ENCODE measurements at regions not wholly inside any gene's neighbourhood (a gene's known extent, or its start where the extent isn't known, plus 50 kb on each side); places are given as distances from the start of the nearest gene placed in this dataset.
"Not testable (repeated sequence)": the region's sequence is repeated elsewhere in the genome, so short reads cannot be mapped to it uniquely, and the experiment has no call there.

- DNase-seq (ENCODE audit: low read depth in 1 of 2, low spot score in 1 of 2) = no peak
- no peaks in the 10 kb centered on the region for H3K27me3 ChIP-seq (ENCODE audit: insufficient read depth, poor library complexity, severe bottlenecking)
- no peak overlapping the region for H3K4me3 ChIP-seq (replicated peaks; ENCODE audit: insufficient read depth, low read length)
- H3K27ac ChIP-seq (replicated peaks) = no peak overlapping the region
- no peak for TF ChIP-seq REST (IDR thresholded peaks at IDR 0.05; ENCODE audit: insufficient replicate concordance, low read depth)
- no peak for TF ChIP-seq GABPA (IDR thresholded peaks at IDR 0.05; ENCODE audit: low read depth)
- TF ChIP-seq CTCF (IDR thresholded peaks at IDR 0.05; ENCODE audit: insufficient read depth, low read length) = no peak
- no peak for TF ChIP-seq SPI1 (IDR thresholded peaks at IDR 0.05; ENCODE audit: borderline replicate concordance, low read depth)
- no peak for TF ChIP-seq POLR2AphosphoS5 (IDR thresholded peaks at IDR 0.05; ENCODE audit: low read depth)
Measured at GRCh38 chr6:76166297-76166696, 93.8 kb upstream of the IMPG1 start.

- no peak overlapping the region for H3K4me3 ChIP-seq (replicated peaks; ENCODE audit: insufficient read depth, low read length)
- TF ChIP-seq CTCF (IDR thresholded peaks at IDR 0.05; ENCODE audit: insufficient read depth, low read length) = no peak
- H3K27me3 ChIP-seq (ENCODE audit: insufficient read depth, poor library complexity, severe bottlenecking) = no peaks in the 10 kb centered on the region
- DNase-seq (ENCODE audit: low read depth in 1 of 2, low spot score in 1 of 2) = no peak
- H3K27ac ChIP-seq (replicated peaks) = no peak overlapping the region
Measured at GRCh38 chr6:76165471-76166221, 93.2 kb upstream of the IMPG1 start.

- DNase-seq (ENCODE audit: low read depth in 1 of 2, low spot score in 1 of 2) = no peak
- H3K4me3 ChIP-seq (replicated peaks; ENCODE audit: insufficient read depth, low read length) = no peak overlapping the region
- H3K27ac ChIP-seq (replicated peaks) = no peak overlapping the region
- no peaks in the 10 kb centered on the region for H3K27me3 ChIP-seq (ENCODE audit: insufficient read depth, poor library complexity, severe bottlenecking)
- TF ChIP-seq REST (IDR thresholded peaks at IDR 0.05; ENCODE audit: insufficient replicate concordance, low read depth) (no peak), GABPA (IDR thresholded peaks at IDR 0.05; ENCODE audit: low read depth) (no peak)
Measured at GRCh38 chr6:76162811-76163210, 90.3 kb upstream of the IMPG1 start.

GRCh38 chr6:76157800-76158199 is 85.3 kb upstream of the IMPG1 start:
- not testable (repeated sequence) for DNase-seq (ENCODE audit: low read depth in 1 of 2, low spot score in 1 of 2); H3K27ac ChIP-seq (replicated peaks); H3K27me3 ChIP-seq (ENCODE audit: insufficient read depth, poor library complexity, severe bottlenecking); H3K4me3 ChIP-seq (replicated peaks; ENCODE audit: insufficient read depth, low read length)

GRCh38 chr6:76135481-76135880 is 63.0 kb upstream of the IMPG1 start:
- Histone ChIP-seq H3K27me3 (ENCODE audit: insufficient read depth, poor library complexity, severe bottlenecking) (no peaks in the 10 kb centered on the region), H3K27ac (replicated peaks) (no peak overlapping the region), H3K4me3 (replicated peaks; ENCODE audit: insufficient read depth, low read length) (no peak overlapping the region)
- DNase-seq (ENCODE audit: low read depth in 1 of 2, low spot score in 1 of 2) = no peak
- TF ChIP-seq REST (IDR thresholded peaks at IDR 0.05; ENCODE audit: insufficient replicate concordance, low read depth) (no peak), GABPA (IDR thresholded peaks at IDR 0.05; ENCODE audit: low read depth) (no peak), POLR2AphosphoS5 (IDR thresholded peaks at IDR 0.05; ENCODE audit: low read depth) (no peak), CTCF (IDR thresholded peaks at IDR 0.05; ENCODE audit: insufficient read depth, low read length) (no peak)
